Parathyroid adenoma (tissue), 2 donors: ENCODE measurements at regions not wholly inside any gene's neighbourhood (a gene's known extent, or its start where the extent isn't known, plus 50 kb on each side); places are given as distances from the start of the nearest gene placed in this dataset.

Source experiments
- H2AFZ ChIP-seq: fragments of 300-600 bp; sonication (generic); one replicate; pipeline ENCODE4 v1.7.0; 2017; ENCODE audit warnings: antibody characterized with exemption, mild to moderate bottlenecking
- H3K27ac ChIP-seq: fragments of 300-600 bp; sonication (generic); one replicate; pipeline ENCODE4 v1.7.0; 2017
- H3K27me3 ChIP-seq: fragments of 300-600 bp; sonication (generic); one replicate; pipeline ENCODE4 v1.7.0; 2017; ENCODE audit warnings: low read length; ENCODE audit not compliant: control insufficient read depth, insufficient read depth
- H3K36me3 ChIP-seq: fragments of 300-600 bp; sonication (generic); one replicate; pipeline ENCODE4 v1.7.0; 2017; ENCODE audit warnings: low read length; ENCODE audit not compliant: control insufficient read depth, insufficient read depth
- H3K4me1 ChIP-seq: fragments of 300-600 bp; sonication (generic); one replicate; pipeline ENCODE4 v1.7.0; 2017; ENCODE audit warnings: control low read depth
- H3K4me2 ChIP-seq: fragments of 300-600 bp; sonication (generic); one replicate; pipeline ENCODE4 v1.7.0; 2017; ENCODE audit warnings: low read length
- H3K4me3 ChIP-seq: fragments of 300-600 bp; sonication (generic); one replicate; pipeline ENCODE4 v1.7.0; 2017; ENCODE audit warnings: low read depth, low read length
- H3K79me2 ChIP-seq: fragments of 300-600 bp; sonication (generic); one replicate; pipeline ENCODE4 v1.7.0; 2017; ENCODE audit warnings: control low read depth
- H3K9ac ChIP-seq: fragments of 300-600 bp; sonication (generic); one replicate; pipeline ENCODE4 v1.7.0; 2017; ENCODE audit warnings: mild to moderate bottlenecking
- H3K9me3 ChIP-seq: fragments of 300-600 bp; sonication (generic); one replicate; pipeline ENCODE4 v1.7.0; 2017; ENCODE audit warnings: low read length; ENCODE audit not compliant: control insufficient read depth
- TF ChIP-seq, protein P1 (sequence below): fragments of 300-600 bp; sonication (generic); IDR thresholded peaks from one replicate; pipeline ENCODE4 v1.7.0; 2017; ENCODE audit warnings: antibody characterized with exemption, mild to moderate bottlenecking
- donor health status: primary hyperparathyroidism.

DNA sequence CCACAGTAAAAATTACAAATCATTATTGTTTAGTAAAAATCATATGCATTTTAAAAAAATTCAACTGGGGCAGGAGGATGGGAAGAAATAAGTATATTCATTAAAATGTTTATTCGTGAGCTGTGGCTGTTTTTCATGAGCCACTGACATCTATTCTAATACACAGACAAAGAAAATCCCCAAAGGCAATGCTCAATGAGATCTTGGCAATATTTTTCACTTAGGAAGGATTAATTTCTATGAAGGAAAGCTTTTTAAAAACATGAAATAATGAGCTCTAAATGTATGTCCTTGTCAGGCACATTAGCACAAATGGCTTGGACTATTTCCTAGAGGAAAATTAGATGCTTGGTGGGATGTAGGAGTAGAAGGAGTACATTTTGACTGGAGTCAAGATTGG lies 262.0 kb upstream of the MMADHC start:
- Histone ChIP-seq H2AFZ (no peak overlapping the region), H3K4me1 (no peaks in the 10 kb centered on the region), H3K9me3 (no peaks in the 10 kb centered on the region), H3K27ac (no peak overlapping the region), H3K4me2 (no peak overlapping the region), H3K9ac (no peak overlapping the region), H3K4me3 (no peak overlapping the region), H3K79me2 (no peaks in the 10 kb centered on the region), H3K36me3 (no peaks in the 10 kb centered on the region), H3K27me3 (no peaks in the 10 kb centered on the region)
- TF ChIP-seq, protein P1, sequence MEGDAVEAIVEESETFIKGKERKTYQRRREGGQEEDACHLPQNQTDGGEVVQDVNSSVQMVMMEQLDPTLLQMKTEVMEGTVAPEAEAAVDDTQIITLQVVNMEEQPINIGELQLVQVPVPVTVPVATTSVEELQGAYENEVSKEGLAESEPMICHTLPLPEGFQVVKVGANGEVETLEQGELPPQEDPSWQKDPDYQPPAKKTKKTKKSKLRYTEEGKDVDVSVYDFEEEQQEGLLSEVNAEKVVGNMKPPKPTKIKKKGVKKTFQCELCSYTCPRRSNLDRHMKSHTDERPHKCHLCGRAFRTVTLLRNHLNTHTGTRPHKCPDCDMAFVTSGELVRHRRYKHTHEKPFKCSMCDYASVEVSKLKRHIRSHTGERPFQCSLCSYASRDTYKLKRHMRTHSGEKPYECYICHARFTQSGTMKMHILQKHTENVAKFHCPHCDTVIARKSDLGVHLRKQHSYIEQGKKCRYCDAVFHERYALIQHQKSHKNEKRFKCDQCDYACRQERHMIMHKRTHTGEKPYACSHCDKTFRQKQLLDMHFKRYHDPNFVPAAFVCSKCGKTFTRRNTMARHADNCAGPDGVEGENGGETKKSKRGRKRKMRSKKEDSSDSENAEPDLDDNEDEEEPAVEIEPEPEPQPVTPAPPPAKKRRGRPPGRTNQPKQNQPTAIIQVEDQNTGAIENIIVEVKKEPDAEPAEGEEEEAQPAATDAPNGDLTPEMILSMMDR, result no peak

- H3K79me2 ChIP-seq, result no peaks in the 10 kb centered on the region
- no peaks in the 10 kb centered on the region for H3K4me1 ChIP-seq
- H3K27me3 ChIP-seq, result no peaks in the 10 kb centered on the region
- no peak overlapping the region for H3K4me2 ChIP-seq
- H3K9ac ChIP-seq, result no peak overlapping the region
- TF ChIP-seq, protein P1, result no peak
- no peak overlapping the region for H2AFZ ChIP-seq
- H3K36me3 ChIP-seq, result no peaks in the 10 kb centered on the region
- no peak overlapping the region for H3K4me3 ChIP-seq
- H3K9me3 ChIP-seq, result no peaks in the 10 kb centered on the region
- no peak overlapping the region for H3K27ac ChIP-seq
Observed at GRCh38 chr2:149849136-149849535, 261.6 kb upstream of the MMADHC start.

DNA sequence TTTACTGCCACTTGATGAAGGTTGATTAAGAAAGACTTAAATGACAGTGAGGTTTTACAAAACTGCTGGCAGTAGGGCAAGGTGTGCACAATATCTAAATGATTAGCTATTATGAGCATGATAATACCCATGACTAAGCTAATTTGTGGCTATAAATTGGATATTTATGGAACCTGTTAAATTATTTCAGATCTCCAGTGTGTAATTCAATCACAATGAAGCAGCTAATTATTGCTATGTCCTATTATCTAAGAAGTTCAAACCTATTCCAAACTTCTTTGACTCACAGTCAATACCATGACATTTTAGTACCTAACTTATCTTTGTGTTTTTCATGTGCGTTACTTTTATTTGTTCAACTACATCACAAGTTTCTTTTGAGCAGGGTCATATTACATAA lies 253.8 kb upstream of the MMADHC start:
- Histone ChIP-seq H3K4me3 (no peak overlapping the region), H3K27ac (no peak overlapping the region), H3K9ac (no peak overlapping the region), H3K27me3 (no peaks in the 10 kb centered on the region), H3K4me2 (no peak overlapping the region), H3K4me1 (no peaks in the 10 kb centered on the region), H3K9me3 (no peaks in the 10 kb centered on the region), H3K36me3 (no peaks in the 10 kb centered on the region), H3K79me2 (no peaks in the 10 kb centered on the region), H2AFZ (no peak overlapping the region)
- TF ChIP-seq, protein P1, result no peak

- H3K4me3 ChIP-seq, result no peak overlapping the region
- no peaks in the 10 kb centered on the region for H3K9me3 ChIP-seq
- no peaks in the 10 kb centered on the region for H3K79me2 ChIP-seq
- H3K4me2 ChIP-seq, result no peak overlapping the region
- no peaks in the 10 kb centered on the region for H3K27me3 ChIP-seq
- TF ChIP-seq, protein P1, result no peak
- H3K36me3 ChIP-seq, result no peaks in the 10 kb centered on the region
- no peak overlapping the region for H3K9ac ChIP-seq
- no peak overlapping the region for H3K27ac ChIP-seq
- no peaks in the 10 kb centered on the region for H3K4me1 ChIP-seq
- H2AFZ ChIP-seq, result no peak overlapping the region
Observed at GRCh38 chr2:149832324-149832723, 244.7 kb upstream of the MMADHC start.

GRCh38 chr2:149828520-149829210 lies 241.1 kb upstream of the MMADHC start:
- H3K27ac ChIP-seq, result no peak overlapping the region
- H3K9ac ChIP-seq, result no peak overlapping the region
- TF ChIP-seq, protein P1, result no peak
- no peaks in the 10 kb centered on the region for H3K79me2 ChIP-seq
- H3K9me3 ChIP-seq, result no peaks in the 10 kb centered on the region
- H3K4me2 ChIP-seq, result no peak overlapping the region
- no peak overlapping the region for H2AFZ ChIP-seq
- no peaks in the 10 kb centered on the region for H3K27me3 ChIP-seq
- no peaks in the 10 kb centered on the region for H3K4me1 ChIP-seq
- no peaks in the 10 kb centered on the region for H3K36me3 ChIP-seq
- no peak overlapping the region for H3K4me3 ChIP-seq
